WTC11 (cell line): ENCODE measurements at regions not wholly inside any gene's neighbourhood (a gene's known extent, or its start where the extent isn't known, plus 50 kb on each side); places are given as distances from the start of the nearest gene placed in this dataset.

ENCODE experiments used
- AR ChIP-seq: fragments of 250-450 bp; sonication (Bioruptor Pico); IDR thresholded peaks from 2 replicates; pipeline ENCODE4 v1.9.0; 2021; ENCODE audit warnings: mild to moderate bottlenecking
- MLX ChIP-seq: sonication (generic); formaldehyde crosslinking; IDR thresholded peaks from 2 replicates; pipeline ENCODE4 v1.8.1; 2023; ENCODE audit warnings: mild to moderate bottlenecking, missing genetic modification reagents, moderate library complexity
- TF ChIP-seq, protein P1 (sequence below): fragments of 200-600 bp; IDR thresholded peaks from 2 replicates; pipeline ENCODE4 v1.8.0; 2022; ENCODE audit warnings: antibody characterized with exemption
- TF ChIP-seq, protein P2 (sequence below): fragments of 250-450 bp; sonication (Bioruptor Pico); IDR thresholded peaks from 2 replicates; pipeline ENCODE4 v1.9.0; 2021; ENCODE audit warnings: mild to moderate bottlenecking

- TF ChIP-seq, protein P1, sequence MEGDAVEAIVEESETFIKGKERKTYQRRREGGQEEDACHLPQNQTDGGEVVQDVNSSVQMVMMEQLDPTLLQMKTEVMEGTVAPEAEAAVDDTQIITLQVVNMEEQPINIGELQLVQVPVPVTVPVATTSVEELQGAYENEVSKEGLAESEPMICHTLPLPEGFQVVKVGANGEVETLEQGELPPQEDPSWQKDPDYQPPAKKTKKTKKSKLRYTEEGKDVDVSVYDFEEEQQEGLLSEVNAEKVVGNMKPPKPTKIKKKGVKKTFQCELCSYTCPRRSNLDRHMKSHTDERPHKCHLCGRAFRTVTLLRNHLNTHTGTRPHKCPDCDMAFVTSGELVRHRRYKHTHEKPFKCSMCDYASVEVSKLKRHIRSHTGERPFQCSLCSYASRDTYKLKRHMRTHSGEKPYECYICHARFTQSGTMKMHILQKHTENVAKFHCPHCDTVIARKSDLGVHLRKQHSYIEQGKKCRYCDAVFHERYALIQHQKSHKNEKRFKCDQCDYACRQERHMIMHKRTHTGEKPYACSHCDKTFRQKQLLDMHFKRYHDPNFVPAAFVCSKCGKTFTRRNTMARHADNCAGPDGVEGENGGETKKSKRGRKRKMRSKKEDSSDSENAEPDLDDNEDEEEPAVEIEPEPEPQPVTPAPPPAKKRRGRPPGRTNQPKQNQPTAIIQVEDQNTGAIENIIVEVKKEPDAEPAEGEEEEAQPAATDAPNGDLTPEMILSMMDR: no peak
- TF ChIP-seq MLX: no peak
- TF ChIP-seq, protein P2, sequence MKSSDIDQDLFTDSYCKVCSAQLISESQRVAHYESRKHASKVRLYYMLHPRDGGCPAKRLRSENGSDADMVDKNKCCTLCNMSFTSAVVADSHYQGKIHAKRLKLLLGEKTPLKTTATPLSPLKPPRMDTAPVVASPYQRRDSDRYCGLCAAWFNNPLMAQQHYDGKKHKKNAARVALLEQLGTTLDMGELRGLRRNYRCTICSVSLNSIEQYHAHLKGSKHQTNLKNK (CRISPR knock-in tag): no peak
- TF ChIP-seq AR: no peak
Observed at GRCh38 chr14:35940291-35940690, 114.2 kb downstream of the BRMS1L start.
